OCI-LY7 (cell line): ENCODE measurements at regions not wholly inside any gene's neighbourhood (a gene's known extent, or its start where the extent isn't known, plus 50 kb on each side); places are given as distances from the start of the nearest gene placed in this dataset.

Source experiments
- EZH2phosphoT487 ChIP-seq: fragments of 200-600 bp; sonication (generic); IDR thresholded peaks from 2 replicates; pipeline ENCODE4 v1.6.1; 2018; ENCODE audit warnings: low read depth, borderline replicate concordance, mild to moderate bottlenecking, mixed run types, antibody characterized with exemption, low read length, moderate library complexity, mixed read lengths
- TF ChIP-seq, protein P1 (sequence below): fragments of 200-600 bp; sonication (generic); conservative IDR thresholded peaks from 2 replicates; pipeline ENCODE4 v1.5.1; 2014; ENCODE audit warnings: mild to moderate bottlenecking, antibody characterized with exemption, low read length, moderate library complexity, mixed read lengths

DNA sequence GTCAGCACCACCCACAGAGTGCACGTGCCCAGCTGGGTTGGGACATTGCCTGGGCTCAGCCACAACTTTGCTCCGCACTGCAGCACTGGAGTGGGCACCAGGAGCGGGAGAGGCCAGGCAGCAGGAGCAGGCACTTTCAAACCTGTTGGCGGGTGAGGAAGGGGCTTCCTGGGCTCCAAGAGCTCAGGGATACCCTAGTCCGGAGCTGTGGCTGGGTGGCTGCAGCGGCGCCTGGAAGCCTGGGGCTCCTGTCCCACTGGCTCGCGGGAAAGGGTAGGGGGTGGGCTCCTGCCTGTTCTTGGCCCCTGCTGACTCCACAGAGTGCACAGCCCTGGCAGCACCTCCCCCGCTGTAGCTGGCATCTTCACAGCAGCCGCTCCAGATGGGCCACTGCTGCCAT lies 417.6 kb upstream of the RGMA start:
- TF ChIP-seq, protein P1, sequence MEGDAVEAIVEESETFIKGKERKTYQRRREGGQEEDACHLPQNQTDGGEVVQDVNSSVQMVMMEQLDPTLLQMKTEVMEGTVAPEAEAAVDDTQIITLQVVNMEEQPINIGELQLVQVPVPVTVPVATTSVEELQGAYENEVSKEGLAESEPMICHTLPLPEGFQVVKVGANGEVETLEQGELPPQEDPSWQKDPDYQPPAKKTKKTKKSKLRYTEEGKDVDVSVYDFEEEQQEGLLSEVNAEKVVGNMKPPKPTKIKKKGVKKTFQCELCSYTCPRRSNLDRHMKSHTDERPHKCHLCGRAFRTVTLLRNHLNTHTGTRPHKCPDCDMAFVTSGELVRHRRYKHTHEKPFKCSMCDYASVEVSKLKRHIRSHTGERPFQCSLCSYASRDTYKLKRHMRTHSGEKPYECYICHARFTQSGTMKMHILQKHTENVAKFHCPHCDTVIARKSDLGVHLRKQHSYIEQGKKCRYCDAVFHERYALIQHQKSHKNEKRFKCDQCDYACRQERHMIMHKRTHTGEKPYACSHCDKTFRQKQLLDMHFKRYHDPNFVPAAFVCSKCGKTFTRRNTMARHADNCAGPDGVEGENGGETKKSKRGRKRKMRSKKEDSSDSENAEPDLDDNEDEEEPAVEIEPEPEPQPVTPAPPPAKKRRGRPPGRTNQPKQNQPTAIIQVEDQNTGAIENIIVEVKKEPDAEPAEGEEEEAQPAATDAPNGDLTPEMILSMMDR = no peak
- no peak for TF ChIP-seq EZH2phosphoT487
